ENCODE measurements at regions not wholly inside any gene's neighbourhood (a gene's known extent, or its start where the extent isn't known, plus 50 kb on each side); places are given as distances from the start of the nearest gene placed in this dataset.
A peak's percentile ranks its signal among the peaks of the same experiment; 100 is the strongest.

DNA sequence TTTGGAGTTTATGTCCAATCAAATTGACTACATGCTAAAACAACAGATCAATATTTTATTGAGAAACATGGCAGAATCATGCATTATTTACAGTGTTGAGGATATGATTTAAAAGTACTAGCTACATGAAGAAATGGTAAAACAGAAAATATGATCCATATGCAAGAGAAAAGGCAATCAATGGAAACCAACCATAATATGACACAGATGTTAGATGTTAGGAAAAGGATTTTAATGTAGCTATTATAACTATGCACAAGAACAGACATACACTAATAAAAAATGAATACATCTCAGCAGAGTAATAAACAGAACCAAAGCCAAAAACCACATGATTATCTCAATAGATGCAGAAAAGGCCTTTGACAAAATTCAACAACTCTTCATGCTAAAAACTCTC is 166.2 kb upstream of the CACNA2D1 start:
- ATAC-seq (no peak), DNase-seq (no peak)
- Histone ChIP-seq H3K36me3 (replicated peaks in 1 of 2; ENCODE audit: insufficient read depth in 1 of 2, low read depth in 2 of 2) (no peaks in the 10 kb centered on the region), H3K4me3 (no peak overlapping the region), H3K9me3 (no peaks in the 10 kb centered on the region), H3K27me3 (no peaks in the 10 kb centered on the region), H3K27ac (no peak overlapping the region), H3K4me1 (no peaks in the 10 kb centered on the region)
- TF ChIP-seq POLR2A (IDR thresholded peaks at IDR 0.05) = no peak
- TF ChIP-seq, protein P1, sequence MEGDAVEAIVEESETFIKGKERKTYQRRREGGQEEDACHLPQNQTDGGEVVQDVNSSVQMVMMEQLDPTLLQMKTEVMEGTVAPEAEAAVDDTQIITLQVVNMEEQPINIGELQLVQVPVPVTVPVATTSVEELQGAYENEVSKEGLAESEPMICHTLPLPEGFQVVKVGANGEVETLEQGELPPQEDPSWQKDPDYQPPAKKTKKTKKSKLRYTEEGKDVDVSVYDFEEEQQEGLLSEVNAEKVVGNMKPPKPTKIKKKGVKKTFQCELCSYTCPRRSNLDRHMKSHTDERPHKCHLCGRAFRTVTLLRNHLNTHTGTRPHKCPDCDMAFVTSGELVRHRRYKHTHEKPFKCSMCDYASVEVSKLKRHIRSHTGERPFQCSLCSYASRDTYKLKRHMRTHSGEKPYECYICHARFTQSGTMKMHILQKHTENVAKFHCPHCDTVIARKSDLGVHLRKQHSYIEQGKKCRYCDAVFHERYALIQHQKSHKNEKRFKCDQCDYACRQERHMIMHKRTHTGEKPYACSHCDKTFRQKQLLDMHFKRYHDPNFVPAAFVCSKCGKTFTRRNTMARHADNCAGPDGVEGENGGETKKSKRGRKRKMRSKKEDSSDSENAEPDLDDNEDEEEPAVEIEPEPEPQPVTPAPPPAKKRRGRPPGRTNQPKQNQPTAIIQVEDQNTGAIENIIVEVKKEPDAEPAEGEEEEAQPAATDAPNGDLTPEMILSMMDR (IDR thresholded peaks at IDR 0.05) = no peak
- intact Hi-C loops (cut with DNase I) = no loop called here

DNA sequence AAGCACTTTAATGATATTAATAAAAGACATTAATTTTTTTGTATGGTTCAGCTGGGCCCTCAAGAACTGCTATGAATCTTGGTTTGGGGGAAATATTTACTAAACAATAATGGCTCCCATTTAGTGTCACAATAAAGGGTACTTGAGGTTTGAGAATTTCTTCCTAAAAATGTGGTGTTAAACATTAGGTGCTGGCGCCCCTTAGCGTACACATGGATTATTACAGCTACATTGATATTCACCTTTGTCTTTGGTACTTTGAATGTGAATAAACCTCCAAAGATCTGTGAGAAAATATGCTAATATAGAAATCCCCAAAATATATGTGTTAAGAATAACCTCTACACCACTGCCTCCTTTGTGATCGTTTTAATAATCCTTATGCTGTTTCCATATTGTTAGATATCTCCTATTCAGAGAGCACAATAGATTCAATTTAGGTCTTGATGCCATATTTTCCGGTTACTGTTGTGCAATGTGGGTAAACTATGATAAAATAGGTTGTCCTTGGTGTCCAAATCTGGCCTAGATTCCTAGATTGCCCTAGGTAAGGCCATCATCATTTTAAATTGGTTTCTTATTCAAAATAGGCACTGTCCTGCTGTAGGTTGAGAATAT is 161.8 kb upstream of the CACNA2D1 start:
- intact Hi-C loops (cut with DNase I) = no loop called here

DNA sequence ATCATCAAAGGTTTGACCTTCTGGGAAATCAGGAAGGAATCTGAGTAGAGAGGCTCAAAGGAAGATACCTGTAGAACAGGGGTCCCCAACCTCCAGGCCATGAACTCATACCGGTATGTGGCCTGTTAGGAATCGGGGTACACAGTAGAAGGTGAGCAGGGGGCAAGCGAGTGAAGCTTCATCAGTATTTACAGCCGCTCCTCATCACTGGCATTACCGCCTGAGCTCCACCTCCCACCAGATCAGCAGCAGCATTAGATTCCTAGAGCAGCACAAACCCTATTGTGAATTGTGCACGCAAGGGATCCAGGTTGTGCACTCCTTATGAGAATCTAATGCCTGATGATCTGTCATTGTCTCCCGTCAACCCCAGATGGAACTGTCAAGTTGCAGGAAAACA is 158.5 kb upstream of the CACNA2D1 start:
- intact Hi-C loops (cut with DNase I) = no loop called here
- no peak for ATAC-seq
- DNase-seq = no peak
- H3K27me3 ChIP-seq = no peaks in the 10 kb centered on the region
- no peaks in the 10 kb centered on the region for H3K36me3 ChIP-seq (replicated peaks in 1 of 2; ENCODE audit: insufficient read depth in 1 of 2, low read depth in 2 of 2)
- no peak overlapping the region for H3K4me3 ChIP-seq
- H3K27ac ChIP-seq = no peak overlapping the region
- no peaks in the 10 kb centered on the region for H3K9me3 ChIP-seq
- no peaks in the 10 kb centered on the region for H3K4me1 ChIP-seq
- TF ChIP-seq, protein P1 (IDR thresholded peaks at IDR 0.05) = no peak
- TF ChIP-seq POLR2A (IDR thresholded peaks at IDR 0.05) = no peak
- WGBS, 2 donors = 83% methylated on average over 7 of the region's 7 CpGs

More for the DNA sequence above, 161.8 kb upstream of the CACNA2D1 start:
- no peak for TF ChIP-seq POLR2A (IDR thresholded peaks at IDR 0.05)
- TF ChIP-seq, protein P1 (IDR thresholded peaks at IDR 0.05) = peak in 6 of 7 experiments; percentile 34 to 56 (median 48)
- DNase-seq = peak in 2 of 4 donors; percentile 32 to 43
- H3K36me3 ChIP-seq (replicated peaks in 1 of 2; ENCODE audit: insufficient read depth in 1 of 2, low read depth in 2 of 2) = no peaks in the 10 kb centered on the region
- H3K4me1 ChIP-seq = no peaks in the 10 kb centered on the region
- WGBS, 2 donors = 7 to 12% methylated on average over 4 of the region's 4 CpGs
- H3K27ac ChIP-seq = no peak overlapping the region
- H3K4me3 ChIP-seq = no peak overlapping the region
- no peak for ATAC-seq
- no peaks in the 10 kb centered on the region for H3K9me3 ChIP-seq
- no peaks in the 10 kb centered on the region for H3K27me3 ChIP-seq

DNA sequence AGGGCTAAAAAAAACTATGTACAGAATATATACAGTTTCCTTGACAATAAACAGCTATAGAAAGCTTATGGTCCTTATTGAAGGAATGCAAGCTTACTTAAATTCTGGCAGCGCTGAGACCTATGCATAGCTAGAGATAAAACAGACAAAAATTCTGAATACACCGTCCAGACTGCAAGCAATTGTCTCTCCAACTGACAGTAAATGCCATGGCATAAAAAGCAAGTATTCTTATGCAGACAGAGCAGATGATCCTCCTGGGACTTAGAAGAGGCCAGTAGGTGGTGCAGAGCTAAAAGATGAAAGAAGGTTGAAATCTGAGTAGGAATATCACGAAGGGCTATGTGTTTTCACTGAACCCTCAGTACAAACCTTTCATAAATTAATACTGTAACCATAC is 157.0 kb upstream of the CACNA2D1 start:
- 31 to 42% methylated on average over 3 of the region's 3 CpGs for WGBS, 2 donors
- H3K4me1 ChIP-seq = no peaks in the 10 kb centered on the region
- ATAC-seq (no peak), DNase-seq (no peak)
- H3K27ac ChIP-seq = no peak overlapping the region
- H3K27me3 ChIP-seq = no peaks in the 10 kb centered on the region
- no peaks in the 10 kb centered on the region for H3K9me3 ChIP-seq
- intact Hi-C loops (cut with DNase I) = no loop called here
- TF ChIP-seq, protein P1 (IDR thresholded peaks at IDR 0.05) = no peak
- no peak for TF ChIP-seq POLR2A (IDR thresholded peaks at IDR 0.05)
- H3K36me3 ChIP-seq (replicated peaks in 1 of 2; ENCODE audit: insufficient read depth in 1 of 2, low read depth in 2 of 2) = no peaks in the 10 kb centered on the region
- H3K4me3 ChIP-seq = no peak overlapping the region

- Histone ChIP-seq H3K27ac (no peak overlapping the region), H3K27me3 (no peaks in the 10 kb centered on the region), H3K36me3 (replicated peaks in 1 of 2; ENCODE audit: insufficient read depth in 1 of 2, low read depth in 2 of 2) (no peaks in the 10 kb centered on the region), H3K4me3 (no peak overlapping the region), H3K9me3 (no peaks in the 10 kb centered on the region), H3K4me1 (no peaks in the 10 kb centered on the region)
- TF ChIP-seq, protein P1 (IDR thresholded peaks at IDR 0.05) = no peak
- TF ChIP-seq POLR2A (IDR thresholded peaks at IDR 0.05) = no peak
- ATAC-seq (no peak), DNase-seq (no peak)
- intact Hi-C loops (cut with DNase I) = no loop called here
These were observed 156.3 kb upstream of the CACNA2D1 start for GRCh38 chr7:82599895-82600294.
